HFF-Myc (cell line): ENCODE measurements at regions not wholly inside any gene's neighbourhood (a gene's known extent, or its start where the extent isn't known, plus 50 kb on each side); places are given as distances from the start of the nearest gene placed in this dataset.

ENCODE experiments used
- DNase-seq: peaks from one replicate; pipeline ENCODE4 v3.0.0-alpha.2; 2011; ENCODE audit warnings: low read depth; ENCODE audit errors: extremely low read depth
- H3K4me3 ChIP-seq: replicated peaks from 2 replicates; pipeline ENCODE4 v1.5.1; 2011; ENCODE audit warnings: low read depth, mild to moderate bottlenecking, control low read depth, low read length
- CTCF ChIP-seq: IDR thresholded peaks from 2 replicates; pipeline ENCODE4 v1.5.1; 2012; ENCODE audit warnings: mild to moderate bottlenecking, low read depth, low read length, control low read depth; ENCODE audit errors: missing control alignments

GRCh38 chr4:119774840-119775239 lies 146.2 kb upstream of the PDE5A start:
- DNase-seq, result no peak
- TF ChIP-seq CTCF, result no peak
- no peak overlapping the region for H3K4me3 ChIP-seq

GRCh38 chr4:119765951-119766350 lies 137.3 kb upstream of the PDE5A start:
- DNase-seq, result no peak
- no peak for TF ChIP-seq CTCF
- H3K4me3 ChIP-seq, result no peak overlapping the region

GRCh38 chr4:119765469-119765868 lies 136.9 kb upstream of the PDE5A start:
- TF ChIP-seq CTCF, result no peak
- no peak overlapping the region for H3K4me3 ChIP-seq
- DNase-seq, result no peak

- H3K4me3 ChIP-seq, result no peak overlapping the region
- DNase-seq, result no peak
- no peak for TF ChIP-seq CTCF
Measured at GRCh38 chr4:119763386-119763785, 134.8 kb upstream of the PDE5A start.

- no peak for DNase-seq
- no peak for TF ChIP-seq CTCF
- H3K4me3 ChIP-seq, result no peak overlapping the region
Measured at GRCh38 chr4:119755599-119755998, 127.0 kb upstream of the PDE5A start.

GRCh38 chr4:119752936-119753335 lies 124.3 kb upstream of the PDE5A start:
- TF ChIP-seq CTCF, result no peak

GRCh38 chr4:119750771-119751170 lies 122.2 kb upstream of the PDE5A start:
- TF ChIP-seq CTCF, result no peak
- no peak for DNase-seq
- no peak overlapping the region for H3K4me3 ChIP-seq

More at GRCh38 chr4:119752936-119753335, 124.3 kb upstream of the PDE5A start:
- no peak overlapping the region for H3K4me3 ChIP-seq
- DNase-seq, result no peak
